GM18519 (cell line): ENCODE measurements at regions not wholly inside any gene's neighbourhood (a gene's known extent, or its start where the extent isn't known, plus 50 kb on each side); places are given as distances from the start of the nearest gene placed in this dataset.

Experiments
- ATAC-seq: cut with Tn5 transposase; IDR thresholded peaks from one replicate; pipeline ENCODE4 v1.9.1; 2021; ENCODE audit warnings: mild to moderate bottlenecking, moderate library complexity; ENCODE audit not compliant: unreplicated experiment, low FRiP score

- ATAC-seq = no peak
These were observed 134.3 kb upstream of the PMEPA1 start for GRCh38 chr20:57843941-57844625.

- no peak for ATAC-seq
These were observed 132.9 kb upstream of the PMEPA1 start for GRCh38 chr20:57842720-57843119.

- ATAC-seq = no peak
These were observed 131.6 kb upstream of the PMEPA1 start for GRCh38 chr20:57841297-57841866.

- no peak for ATAC-seq
These were observed 130.9 kb upstream of the PMEPA1 start for GRCh38 chr20:57840504-57841296.

- ATAC-seq = no peak
These were observed 130.3 kb upstream of the PMEPA1 start for GRCh38 chr20:57840066-57840465.

- ATAC-seq = no peak
These were observed 128.9 kb upstream of the PMEPA1 start for GRCh38 chr20:57838670-57839151.

GRCh38 chr20:57837208-57838035 lies 127.6 kb upstream of the PMEPA1 start:
- ATAC-seq = no peak

- ATAC-seq = no peak
These were observed 126.0 kb upstream of the PMEPA1 start for GRCh38 chr20:57835588-57836455.

GRCh38 chr20:57835074-57835452 lies 125.2 kb upstream of the PMEPA1 start:
- ATAC-seq = no peak

- ATAC-seq = no peak
These were observed 124.7 kb upstream of the PMEPA1 start for GRCh38 chr20:57834306-57835073.

- ATAC-seq = no peak
These were observed 122.3 kb upstream of the PMEPA1 start for GRCh38 chr20:57831993-57832585.

GRCh38 chr20:57831326-57831992 lies 121.6 kb upstream of the PMEPA1 start:
- ATAC-seq = no peak

GRCh38 chr20:57830515-57830895 lies 120.7 kb upstream of the PMEPA1 start:
- no peak for ATAC-seq

GRCh38 chr20:57829805-57830514 lies 120.1 kb upstream of the PMEPA1 start:
- no peak for ATAC-seq

- ATAC-seq = no peak
These were observed 119.5 kb upstream of the PMEPA1 start for GRCh38 chr20:57829336-57829735.

GRCh38 chr20:57828696-57829095 lies 118.9 kb upstream of the PMEPA1 start:
- ATAC-seq = no peak

- no peak for ATAC-seq
These were observed 117.0 kb upstream of the PMEPA1 start for GRCh38 chr20:57826666-57827287.
